NCI-H2107 treated with DMSO at 0.1 percent for 48 hours (cell line): ENCODE measurements at regions not wholly inside any gene's neighbourhood (a gene's known extent, or its start where the extent isn't known, plus 50 kb on each side); places are given as distances from the start of the nearest gene placed in this dataset.
"Not testable (repeated sequence)": the region's sequence is repeated elsewhere in the genome, so short reads cannot be mapped to it uniquely, and the experiment has no call there.

Source experiments
- DNase-seq: peaks from one replicate; lab custom pipeline; 2025; ENCODE audit not compliant: unreplicated experiment; lab: John Stamatoyannopoulos, UW

- no peak for DNase-seq
These were observed 431.9 kb upstream of the RUNX1 start for GRCh38 chr21:35481005-35481404.

- DNase-seq: no peak
These were observed 430.4 kb upstream of the RUNX1 start for GRCh38 chr21:35479529-35479928.

- DNase-seq: no peak
These were observed 430.0 kb upstream of the RUNX1 start for GRCh38 chr21:35479065-35479448.

GRCh38 chr21:35478161-35479064, 429.3 kb upstream of the RUNX1 start:
- no peak for DNase-seq

GRCh38 chr21:35477622-35478021, 428.5 kb upstream of the RUNX1 start:
- DNase-seq: no peak

- DNase-seq: no peak
These were observed 427.7 kb upstream of the RUNX1 start for GRCh38 chr21:35476621-35477395.

- DNase-seq: no peak
These were observed 426.7 kb upstream of the RUNX1 start for GRCh38 chr21:35475762-35476161.

- no peak for DNase-seq
These were observed 425.9 kb upstream of the RUNX1 start for GRCh38 chr21:35475009-35475408.

- DNase-seq: no peak
These were observed 424.4 kb upstream of the RUNX1 start for GRCh38 chr21:35473496-35473895.

GRCh38 chr21:35470522-35470921, 421.4 kb upstream of the RUNX1 start:
- DNase-seq: no peak

- DNase-seq: no peak
These were observed 420.4 kb upstream of the RUNX1 start for GRCh38 chr21:35469498-35469897.

GRCh38 chr21:35468991-35469390, 419.9 kb upstream of the RUNX1 start:
- no peak for DNase-seq

- no peak for DNase-seq
These were observed 418.5 kb upstream of the RUNX1 start for GRCh38 chr21:35467566-35467965.

GRCh38 chr21:35466681-35467080, 417.6 kb upstream of the RUNX1 start:
- not testable (repeated sequence) for DNase-seq

- no peak for DNase-seq
These were observed 416.6 kb upstream of the RUNX1 start for GRCh38 chr21:35465741-35466140.

- no peak for DNase-seq
These were observed 412.6 kb upstream of the RUNX1 start for GRCh38 chr21:35461700-35462099.

GRCh38 chr21:35460441-35460840, 411.3 kb upstream of the RUNX1 start:
- no peak for DNase-seq

GRCh38 chr21:35458405-35458804, 409.3 kb upstream of the RUNX1 start:
- DNase-seq: no peak

- no peak for DNase-seq
These were observed 408.1 kb upstream of the RUNX1 start for GRCh38 chr21:35457097-35457804.

- DNase-seq: no peak
These were observed 402.2 kb upstream of the RUNX1 start for GRCh38 chr21:35451276-35451675.

GRCh38 chr21:35450830-35451229, 401.7 kb upstream of the RUNX1 start:
- DNase-seq: no peak

- no peak for DNase-seq
These were observed 400.7 kb upstream of the RUNX1 start for GRCh38 chr21:35449846-35450245.
